ENCODE measurements at regions not wholly inside any gene's neighbourhood (a gene's known extent, or its start where the extent isn't known, plus 50 kb on each side); places are given as distances from the start of the nearest gene placed in this dataset.
"Not testable (repeated sequence)": the region's sequence is repeated elsewhere in the genome, so short reads cannot be mapped to it uniquely, and the experiment has no call there.

GRCh38 chr6:14776307-14776706 lies 469.6 kb upstream of the JARID2 start:
- Histone ChIP-seq H3K4me3 (ENCODE audit: low read depth, low read length) (no peak overlapping the region), H3K36me3 (replicated peaks) (no peaks in the 10 kb centered on the region), H3K27ac (no peak overlapping the region), H3K27me3 (replicated peaks) (no peaks in the 10 kb centered on the region)
- no peak for DNase-seq
- in situ Hi-C loops (cut with HindIII; ENCODE audit: low pct_ligation_motif_present, low sequenced_read_pairs), result no loop called here
- no peak for TF ChIP-seq CTCF (IDR thresholded peaks at IDR 0.05; ENCODE audit: low read depth, low read length, missing control alignments)

- no peak overlapping the region for H3K27ac ChIP-seq
- H3K4me3 ChIP-seq (ENCODE audit: low read depth, low read length), result no peak overlapping the region
- no peak for TF ChIP-seq CTCF (IDR thresholded peaks at IDR 0.05; ENCODE audit: low read depth, low read length, missing control alignments)
- DNase-seq, result no peak
- no peaks in the 10 kb centered on the region for H3K36me3 ChIP-seq (replicated peaks)
- no peaks in the 10 kb centered on the region for H3K27me3 ChIP-seq (replicated peaks)
- in situ Hi-C loops (cut with HindIII; ENCODE audit: low pct_ligation_motif_present, low sequenced_read_pairs), result no loop called here
Measured at GRCh38 chr6:14781772-14782525, 463.9 kb upstream of the JARID2 start.

- H3K27ac ChIP-seq; in situ Hi-C loops (cut with HindIII; ENCODE audit: low pct_ligation_motif_present, low sequenced_read_pairs); DNase-seq; H3K4me3 ChIP-seq (ENCODE audit: low read depth, low read length); H3K36me3 ChIP-seq (replicated peaks); H3K27me3 ChIP-seq (replicated peaks): not testable (repeated sequence)
Measured at GRCh38 chr6:14782921-14783464, 462.9 kb upstream of the JARID2 start.

- H3K27me3 ChIP-seq (replicated peaks), result no peaks in the 10 kb centered on the region
- no peak overlapping the region for H3K4me3 ChIP-seq (ENCODE audit: low read depth, low read length)
- no peak for DNase-seq
- no peaks in the 10 kb centered on the region for H3K36me3 ChIP-seq (replicated peaks)
- no peak for TF ChIP-seq CTCF (IDR thresholded peaks at IDR 0.05; ENCODE audit: low read depth, low read length, missing control alignments)
- no peak overlapping the region for H3K27ac ChIP-seq
- in situ Hi-C loops (cut with HindIII; ENCODE audit: low pct_ligation_motif_present, low sequenced_read_pairs), result no loop called here
Measured at GRCh38 chr6:14783594-14783993, 462.3 kb upstream of the JARID2 start.

- no peak for TF ChIP-seq CTCF (IDR thresholded peaks at IDR 0.05; ENCODE audit: low read depth, low read length, missing control alignments)
- Histone ChIP-seq H3K4me3 (ENCODE audit: low read depth, low read length) (no peak overlapping the region), H3K36me3 (replicated peaks) (no peaks in the 10 kb centered on the region), H3K27ac (no peak overlapping the region), H3K27me3 (replicated peaks) (no peaks in the 10 kb centered on the region)
- DNase-seq, result no peak
- in situ Hi-C loops (cut with HindIII; ENCODE audit: low pct_ligation_motif_present, low sequenced_read_pairs), result no loop called here
Measured at GRCh38 chr6:14784596-14785492, 461.0 kb upstream of the JARID2 start.

- no peak for DNase-seq
- in situ Hi-C loops (cut with HindIII; ENCODE audit: low pct_ligation_motif_present, low sequenced_read_pairs), result no loop called here
- no peak overlapping the region for H3K27ac ChIP-seq
- H3K36me3 ChIP-seq (replicated peaks), result no peaks in the 10 kb centered on the region
- no peak overlapping the region for H3K4me3 ChIP-seq (ENCODE audit: low read depth, low read length)
- no peaks in the 10 kb centered on the region for H3K27me3 ChIP-seq (replicated peaks)
- TF ChIP-seq CTCF (IDR thresholded peaks at IDR 0.05; ENCODE audit: low read depth, low read length, missing control alignments), result no peak
Measured at GRCh38 chr6:14785493-14785790, 460.4 kb upstream of the JARID2 start.
